Fibroblast of skin of right biceps (primary cell): ENCODE measurements at regions not wholly inside any gene's neighbourhood (a gene's known extent, or its start where the extent isn't known, plus 50 kb on each side); places are given as distances from the start of the nearest gene placed in this dataset.

Experiments used
- DNase-seq: peaks from one replicate; pipeline ENCODE4 v3.0.0-alpha.2; 2013

DNA sequence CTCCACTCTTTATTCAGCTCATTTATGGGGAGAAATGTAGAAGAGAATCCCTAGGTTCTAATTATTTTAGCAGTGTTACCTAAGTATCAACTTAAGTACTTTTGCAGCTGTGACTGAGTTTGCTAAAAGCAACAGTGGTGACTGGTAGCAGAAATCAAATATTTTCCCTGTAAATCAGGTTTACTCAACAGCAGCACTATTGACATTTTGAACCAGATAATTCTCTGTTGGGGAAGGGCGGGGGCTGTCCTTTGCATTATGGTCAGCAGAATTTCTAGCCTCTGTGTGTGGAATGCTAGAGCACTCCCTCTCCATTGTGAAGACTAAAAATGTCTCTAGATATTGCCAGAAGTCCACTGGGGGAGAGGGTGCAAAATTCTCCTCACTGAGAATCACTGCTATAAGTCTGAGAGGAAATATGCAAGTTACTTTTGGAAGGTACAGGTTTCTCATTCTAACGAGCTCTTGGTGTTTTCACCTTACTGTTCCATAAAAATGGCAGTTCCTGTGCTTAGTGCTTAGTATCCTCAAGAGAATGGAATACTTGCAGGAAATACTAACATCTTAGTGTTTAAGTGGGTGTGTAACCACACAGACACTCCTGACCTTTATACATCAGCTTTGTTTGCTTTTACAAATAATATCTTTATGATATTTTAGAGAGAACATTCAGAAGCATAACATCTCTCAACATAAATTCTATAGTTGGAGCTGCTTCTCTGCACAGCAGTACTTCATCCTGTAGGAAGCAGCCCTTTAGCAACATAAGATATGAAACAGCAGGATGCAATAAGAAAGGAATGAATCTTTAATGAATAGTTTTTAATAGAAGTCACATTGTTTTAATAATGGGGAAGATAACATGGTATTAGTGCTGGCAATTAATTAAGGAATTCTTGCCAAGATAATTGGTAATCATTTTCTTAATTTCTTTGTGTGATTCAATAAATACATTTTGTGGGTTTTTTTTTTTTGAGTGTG lies 246.5 kb upstream of the GOLIM4 start:
- DNase-seq: peak; percentile 3

DNA sequence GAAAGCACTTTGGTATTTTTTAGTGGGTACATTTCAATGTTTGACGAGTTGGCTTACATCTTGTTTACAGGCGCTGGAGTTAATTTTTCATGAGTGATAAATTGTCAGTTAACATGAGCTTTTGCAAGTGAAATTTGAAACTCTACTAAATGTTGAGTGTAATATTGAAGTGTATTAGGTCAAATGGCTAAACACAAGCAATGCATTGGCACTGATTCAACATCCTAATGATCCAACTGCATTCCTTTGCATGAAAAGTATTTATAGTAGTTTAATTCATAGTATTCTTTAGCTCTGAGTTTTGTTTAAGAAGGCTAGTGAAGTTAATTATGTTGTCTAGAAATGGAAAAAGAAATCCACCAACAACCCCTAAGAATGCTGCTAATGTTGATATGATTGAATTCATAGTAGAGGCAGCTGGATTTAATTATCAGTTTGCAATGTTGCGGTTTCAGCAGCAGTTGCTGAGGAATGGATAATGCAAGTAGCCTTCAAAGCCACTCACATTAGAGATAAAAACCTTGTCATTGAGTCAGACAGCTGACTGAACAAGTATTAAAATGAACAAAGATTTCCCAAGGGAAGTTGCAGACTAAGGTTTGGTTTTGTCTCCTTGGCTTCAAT lies 245.6 kb upstream of the GOLIM4 start:
- DNase-seq: peak; percentile 95

DNA sequence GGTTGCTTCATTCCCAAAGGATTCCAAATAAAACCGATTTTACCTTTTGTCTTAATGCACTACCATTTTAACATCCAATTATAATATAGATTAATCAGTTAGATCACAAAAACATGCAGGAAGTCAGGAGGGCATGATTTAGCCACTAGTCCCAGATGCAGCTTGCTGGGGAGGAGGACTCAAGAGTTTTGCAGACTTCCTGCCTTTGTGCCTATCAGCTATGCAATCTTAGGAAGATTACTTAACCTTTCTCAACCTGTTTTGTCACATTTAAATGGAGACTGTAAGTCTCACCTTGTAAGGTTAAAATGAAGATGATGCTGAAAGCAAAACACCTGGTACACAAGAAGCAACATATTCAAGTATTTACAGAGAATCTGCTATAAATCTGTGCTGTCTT lies 242.4 kb upstream of the GOLIM4 start:
- DNase-seq: no peak

DNA sequence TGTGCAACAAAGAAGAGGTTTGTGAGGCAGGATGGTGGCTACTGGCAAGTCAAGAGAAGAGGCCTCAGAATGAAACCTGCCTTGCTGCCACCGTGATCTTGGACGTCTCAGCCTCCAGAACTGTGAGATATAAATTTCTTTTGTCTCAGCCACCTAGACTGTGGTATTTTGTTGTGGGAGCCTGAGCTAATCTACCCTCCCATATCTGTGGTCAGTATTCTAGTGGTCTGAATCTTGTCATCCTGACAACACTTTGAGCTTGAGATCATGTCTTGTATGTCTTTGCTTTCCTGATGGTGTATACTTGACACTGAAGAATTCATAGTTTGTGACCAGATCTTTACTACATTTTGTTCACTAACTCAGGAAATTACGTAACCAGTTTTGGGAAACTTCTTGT lies 240.6 kb upstream of the GOLIM4 start:
- DNase-seq: no peak

DNA sequence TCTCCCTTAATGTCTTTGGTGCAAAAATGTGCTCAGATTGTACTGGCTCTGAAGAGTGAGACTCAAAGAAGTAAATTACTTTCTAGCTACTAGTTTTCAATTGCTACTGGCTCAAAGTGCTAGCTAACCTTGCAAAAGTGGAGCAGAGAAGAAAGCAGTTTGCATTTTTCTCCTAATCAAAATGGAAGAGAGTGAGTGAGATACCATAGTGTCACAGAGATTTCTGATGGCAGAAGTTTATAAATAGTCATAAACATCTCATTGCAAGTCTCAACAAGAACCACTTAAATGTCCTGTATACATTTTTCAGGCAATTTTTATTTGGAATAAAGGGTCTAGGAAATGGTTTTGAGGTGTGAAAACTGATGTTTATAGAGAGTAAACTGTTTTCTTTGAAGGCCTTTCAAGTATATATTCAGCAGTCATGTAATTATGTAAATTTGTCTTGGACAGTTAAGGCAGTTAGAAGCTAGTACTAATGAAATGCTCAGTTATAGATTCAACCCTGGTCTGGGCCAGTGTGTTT lies 237.7 kb upstream of the GOLIM4 start:
- DNase-seq: no peak

DNA sequence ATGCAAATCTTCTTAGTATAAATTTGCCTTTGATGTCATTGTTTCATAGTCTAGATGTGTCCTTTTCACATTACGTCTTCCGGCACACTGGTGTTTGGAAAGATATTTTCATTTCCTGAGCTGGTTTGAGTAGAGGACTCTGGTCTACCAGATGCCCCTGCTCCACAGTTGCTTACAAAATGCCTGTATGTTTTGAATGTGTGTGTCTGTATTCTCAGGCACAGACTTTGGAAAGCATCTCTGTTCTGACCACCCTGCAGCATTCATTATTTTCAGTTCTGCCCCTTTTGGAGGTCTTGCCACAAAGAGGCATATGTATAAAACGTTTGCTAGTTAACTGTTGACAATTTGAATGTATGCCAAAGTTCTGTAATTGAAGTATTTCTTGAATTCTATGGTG lies 236.0 kb upstream of the GOLIM4 start:
- DNase-seq: no peak

DNA sequence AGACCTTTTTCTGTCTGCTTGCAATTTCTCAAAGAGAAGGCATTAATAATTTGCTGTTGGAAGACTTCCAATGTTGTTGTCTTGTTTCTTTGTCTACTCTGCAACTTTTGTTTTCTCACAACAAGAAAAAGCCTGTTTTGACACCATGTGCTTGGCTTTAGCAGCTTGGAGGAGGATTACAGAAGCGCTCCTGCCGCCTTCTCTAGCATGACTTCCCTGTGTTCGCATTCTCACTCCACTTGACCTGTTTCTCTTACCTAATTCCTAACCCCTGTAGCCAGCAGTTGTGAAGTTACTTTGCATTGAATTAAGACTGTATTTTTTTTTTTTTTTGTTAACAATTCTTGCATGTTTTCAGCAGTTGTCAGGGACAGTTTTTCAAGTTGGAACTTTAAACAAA lies 235.3 kb upstream of the GOLIM4 start:
- no peak for DNase-seq

DNA sequence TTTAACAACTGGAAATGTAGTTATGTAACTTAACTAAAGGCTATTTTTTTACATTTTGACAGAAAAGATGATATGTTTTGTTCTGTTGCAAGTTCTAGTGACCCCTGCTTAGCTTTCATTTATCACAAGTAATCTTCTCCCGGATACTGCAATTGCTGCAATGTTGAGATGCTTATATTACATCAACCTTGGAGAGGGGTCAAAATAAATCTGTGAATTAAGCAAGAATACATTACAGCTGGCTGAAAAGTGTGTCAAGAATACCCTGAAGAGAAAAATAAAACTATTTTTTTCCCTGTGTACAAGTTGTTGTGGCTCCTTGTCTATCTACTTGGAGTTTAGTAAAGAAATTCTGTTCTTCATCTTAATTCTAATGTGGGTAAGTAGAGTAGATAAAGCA lies 232.1 kb upstream of the GOLIM4 start:
- DNase-seq: no peak

DNA sequence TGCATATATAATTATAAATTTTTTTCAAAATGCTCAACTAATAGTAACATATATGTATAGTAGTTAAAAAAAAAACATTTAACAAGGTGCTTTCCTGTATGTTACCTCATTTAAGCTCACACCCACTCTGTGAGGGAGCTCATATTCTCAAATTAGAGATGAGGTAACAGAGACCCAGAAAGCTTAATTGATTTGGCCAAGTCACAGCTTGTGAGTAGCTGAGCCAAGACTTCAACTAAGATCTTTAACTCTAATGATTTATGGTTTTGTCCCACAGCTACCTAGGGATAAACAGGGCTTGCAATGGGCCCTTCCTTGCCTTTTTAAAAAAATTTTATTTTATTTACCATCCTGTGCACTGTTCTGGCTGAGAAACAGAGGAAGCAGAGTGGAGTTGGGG lies 230.0 kb upstream of the GOLIM4 start:
- no peak for DNase-seq

DNA sequence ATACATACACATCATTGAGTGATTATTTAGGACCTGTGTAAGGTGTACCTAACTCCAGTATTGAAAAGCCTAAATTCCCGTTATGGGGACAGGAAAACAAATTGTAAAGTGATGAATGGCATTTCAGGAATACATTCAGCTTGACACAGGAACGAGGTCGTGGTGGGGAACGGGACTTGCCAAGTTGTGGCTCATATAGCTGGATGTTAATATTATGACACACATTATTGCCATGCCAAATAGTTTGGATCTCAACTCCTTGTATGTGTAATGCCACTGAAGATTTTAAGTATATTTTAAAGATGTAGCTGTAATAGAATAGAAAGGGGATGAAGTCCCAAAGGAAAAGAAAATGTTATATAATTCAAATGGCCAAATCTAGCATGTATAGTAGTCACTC lies 227.2 kb upstream of the GOLIM4 start:
- DNase-seq: peak; percentile 1

DNA sequence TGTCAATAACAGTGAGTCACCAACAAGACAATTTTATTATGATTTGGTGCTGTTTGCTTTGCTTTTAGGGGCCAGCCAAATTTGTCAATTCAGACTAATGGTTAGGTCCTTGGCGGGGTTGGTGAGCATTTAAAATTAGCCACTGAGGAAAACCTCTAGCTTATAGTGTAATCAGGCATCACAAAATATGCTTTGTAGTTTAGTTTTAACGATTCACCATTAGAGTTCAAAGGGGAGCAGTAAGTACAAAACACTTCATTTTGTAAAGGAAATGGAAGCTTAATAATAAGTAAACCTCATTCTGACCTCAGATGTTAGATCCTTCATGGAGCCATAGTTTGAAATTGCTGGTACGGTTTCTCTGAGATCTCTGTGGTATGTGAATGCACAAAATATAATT lies 218.4 kb upstream of the GOLIM4 start:
- DNase-seq: no peak

DNA sequence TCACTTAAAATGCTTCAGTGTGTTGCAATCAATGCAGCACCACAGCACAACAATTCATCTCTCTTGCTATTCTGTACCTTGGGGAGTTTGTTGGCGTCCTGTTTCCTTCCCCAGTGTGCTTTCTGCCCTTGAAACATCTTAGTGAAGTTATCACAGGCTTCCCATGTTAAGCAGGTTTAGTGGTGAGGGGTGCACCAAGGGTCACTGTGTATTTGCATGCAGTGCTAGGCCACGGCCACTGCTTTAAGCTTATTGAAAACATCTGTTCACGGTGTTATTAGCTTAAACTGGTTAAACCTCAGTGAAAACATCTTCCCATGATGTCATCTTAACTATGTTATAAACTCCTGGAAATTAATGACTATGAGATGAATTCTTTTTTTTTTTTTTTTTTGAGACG lies 217.3 kb upstream of the GOLIM4 start:
- DNase-seq: no peak

DNA sequence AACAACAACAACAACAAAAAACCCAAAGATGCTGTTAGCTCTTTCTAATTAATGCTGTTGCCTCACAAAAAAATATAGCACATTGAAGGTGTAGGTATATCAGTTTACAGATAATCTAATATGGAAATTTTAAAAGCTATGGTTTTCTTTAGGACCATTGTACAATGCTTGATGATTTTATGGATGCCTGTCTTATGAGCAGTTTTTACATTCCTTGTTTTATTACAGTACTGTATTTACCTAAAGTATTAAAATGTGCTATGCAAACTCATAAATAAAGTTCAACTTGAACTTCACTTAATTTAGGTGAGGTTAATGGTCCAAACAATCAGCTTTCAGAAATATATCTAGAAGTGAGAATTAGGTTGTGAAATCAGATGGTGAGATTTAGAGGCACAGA lies 212.2 kb upstream of the GOLIM4 start:
- no peak for DNase-seq

DNA sequence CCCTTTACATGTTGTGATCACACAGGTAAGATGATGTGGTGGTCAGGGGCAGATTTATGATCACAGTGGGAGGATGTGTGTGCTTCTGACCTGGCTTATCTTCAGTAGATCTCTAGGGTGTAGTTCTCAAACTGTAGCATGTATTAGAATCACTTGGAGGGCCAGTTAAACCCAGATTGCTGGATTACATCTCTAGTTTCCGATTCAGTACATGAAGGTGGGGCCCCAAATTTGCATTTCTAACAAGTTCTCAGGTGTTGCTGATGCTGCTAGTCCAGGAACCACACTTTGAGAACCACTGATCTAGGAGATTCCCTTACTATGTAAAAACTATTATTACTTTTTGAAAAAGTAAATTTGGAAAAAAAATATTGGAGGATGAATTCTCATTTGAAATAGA lies 199.3 kb upstream of the GOLIM4 start:
- DNase-seq: no peak

DNA sequence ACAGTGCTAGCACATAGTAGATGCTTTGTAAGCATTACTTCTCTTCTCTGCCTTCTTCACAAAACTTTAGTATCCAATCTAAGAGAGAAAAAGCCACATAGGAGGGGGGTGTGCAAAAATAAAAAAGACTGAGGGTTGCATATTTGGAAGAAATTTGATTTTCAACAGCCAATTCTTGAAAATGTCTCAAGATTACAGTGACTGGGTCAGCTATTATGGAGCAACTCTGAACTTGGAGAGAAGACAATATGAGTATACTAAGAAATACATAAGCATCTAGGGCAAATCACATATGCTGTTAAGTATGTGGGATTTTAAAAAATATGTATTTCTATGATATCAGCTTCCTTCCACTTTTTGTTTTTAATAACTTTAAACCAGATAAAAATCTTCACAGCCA lies 196.6 kb upstream of the GOLIM4 start:
- DNase-seq: no peak

DNA sequence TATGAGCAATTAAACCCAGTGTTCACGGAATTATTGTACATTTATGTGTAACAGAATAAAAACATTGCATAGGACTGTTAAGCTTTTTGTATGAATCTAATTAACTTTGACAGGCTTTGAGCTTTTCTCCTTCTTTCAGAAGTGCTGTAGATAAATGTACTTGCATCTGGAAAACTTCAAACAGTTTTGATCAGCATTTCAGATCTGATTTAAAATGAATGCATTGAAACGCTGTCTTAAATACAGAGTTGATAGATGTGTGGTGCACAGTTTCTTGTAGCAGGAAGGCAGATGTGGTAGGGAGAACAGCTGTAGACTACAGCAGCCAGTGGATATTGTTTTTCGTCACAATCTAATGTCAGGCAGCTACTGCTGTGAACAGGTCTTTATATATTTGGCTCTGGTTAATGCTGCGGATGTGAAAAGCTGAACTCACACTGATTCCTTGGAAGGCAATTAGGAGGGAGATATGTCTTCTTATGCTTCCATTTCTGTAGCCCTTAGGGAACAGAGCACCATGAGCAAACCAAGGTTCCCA lies 193.8 kb upstream of the GOLIM4 start:
- no peak for DNase-seq

DNA sequence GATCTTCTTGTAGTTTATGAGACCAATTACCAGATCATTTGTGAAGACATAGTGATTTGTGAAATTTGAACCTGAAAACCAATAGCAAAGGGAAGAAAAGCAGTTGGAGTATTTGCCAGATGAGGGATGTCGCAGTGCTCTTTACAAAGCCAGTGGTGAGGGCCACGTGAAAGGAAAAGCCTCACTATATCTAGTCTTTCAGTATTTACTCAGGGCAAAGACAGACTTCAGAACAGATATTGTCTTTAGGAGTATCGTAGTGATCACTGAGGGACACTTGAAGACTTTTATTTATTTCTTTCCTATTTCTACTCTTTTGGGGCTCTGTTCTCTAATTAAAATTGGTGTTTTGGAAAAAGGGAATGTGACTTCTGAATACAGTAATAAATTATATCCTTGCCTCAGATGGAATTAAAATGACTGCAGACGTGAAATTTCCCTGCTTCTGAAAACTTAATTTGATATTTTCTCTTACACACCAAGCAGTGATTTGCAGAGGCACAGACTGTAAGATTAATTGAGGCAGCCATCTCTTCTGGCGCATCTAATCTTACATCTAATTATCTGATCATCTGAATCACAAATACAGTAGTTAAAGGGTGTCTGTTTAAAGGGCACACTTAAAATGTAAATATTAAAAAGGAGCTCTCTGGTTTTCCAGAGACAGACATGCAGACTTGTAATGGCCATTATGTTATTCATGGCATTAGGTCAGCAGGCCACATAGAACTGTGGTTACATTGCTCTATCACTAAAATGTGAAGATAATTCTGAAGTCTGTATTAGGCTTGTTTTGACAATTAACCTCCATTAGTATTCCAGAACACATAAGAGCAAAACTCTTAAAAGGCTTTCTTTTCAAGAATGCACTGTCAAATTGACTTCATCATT lies 193.0 kb upstream of the GOLIM4 start:
- DNase-seq: no peak

DNA sequence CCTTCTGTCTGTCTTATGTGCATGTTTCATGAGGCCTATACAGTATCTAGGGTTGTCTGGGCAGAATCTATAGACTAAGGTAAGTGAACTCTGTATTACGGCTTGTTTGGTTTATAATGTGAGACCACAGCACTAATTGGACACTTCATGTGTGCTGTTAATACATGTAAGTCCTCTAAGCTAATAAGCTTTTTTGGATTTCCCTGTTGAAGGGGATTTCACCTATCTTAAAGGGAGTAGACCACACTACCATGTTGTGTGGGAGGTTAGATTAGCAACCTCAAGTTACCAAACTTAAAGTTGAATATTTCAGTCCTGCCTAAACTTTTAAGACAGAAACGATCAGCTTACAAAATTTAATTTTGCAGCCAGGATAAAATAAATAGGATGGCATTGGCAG lies 189.8 kb upstream of the GOLIM4 start:
- no peak for DNase-seq

DNA sequence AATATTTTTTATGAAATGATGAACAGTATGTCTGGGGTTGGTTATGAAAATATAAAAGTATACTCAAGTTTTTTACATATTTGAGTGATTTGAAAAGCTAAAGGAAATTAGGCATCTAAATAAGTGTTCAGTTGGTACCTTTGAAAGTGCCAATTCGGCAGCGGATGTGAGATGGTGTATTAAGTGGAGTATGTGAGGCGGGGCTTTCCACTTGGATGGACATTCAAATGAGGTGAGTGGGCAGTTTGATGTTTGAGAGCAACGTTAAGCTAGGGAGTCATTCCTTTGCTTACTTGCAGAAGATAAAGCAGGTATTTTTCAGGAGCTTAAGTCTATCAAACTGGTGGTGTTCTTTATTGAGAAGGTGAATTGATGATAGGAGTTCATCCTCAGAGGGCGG lies 189.0 kb upstream of the GOLIM4 start:
- no peak for DNase-seq

DNA sequence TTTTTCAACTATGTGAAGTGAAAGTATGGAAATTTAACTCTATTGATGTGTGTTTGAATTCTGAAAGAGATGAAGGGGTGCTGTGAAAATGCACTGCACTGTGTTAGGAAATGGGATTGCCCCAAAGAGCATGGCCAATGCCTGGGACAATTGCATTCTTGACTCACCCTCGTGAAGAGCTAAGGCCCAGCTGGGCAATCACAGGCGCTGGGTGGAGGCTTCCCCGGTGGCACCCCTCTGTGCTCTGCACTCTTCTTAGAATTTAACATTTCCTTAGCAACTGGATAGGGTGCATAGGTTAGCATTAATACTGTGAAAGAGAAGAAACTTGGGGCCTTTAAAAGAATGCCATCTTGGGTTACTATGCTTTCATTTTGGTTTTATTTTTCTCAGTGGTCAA lies 179.9 kb upstream of the GOLIM4 start:
- no peak for DNase-seq

DNA sequence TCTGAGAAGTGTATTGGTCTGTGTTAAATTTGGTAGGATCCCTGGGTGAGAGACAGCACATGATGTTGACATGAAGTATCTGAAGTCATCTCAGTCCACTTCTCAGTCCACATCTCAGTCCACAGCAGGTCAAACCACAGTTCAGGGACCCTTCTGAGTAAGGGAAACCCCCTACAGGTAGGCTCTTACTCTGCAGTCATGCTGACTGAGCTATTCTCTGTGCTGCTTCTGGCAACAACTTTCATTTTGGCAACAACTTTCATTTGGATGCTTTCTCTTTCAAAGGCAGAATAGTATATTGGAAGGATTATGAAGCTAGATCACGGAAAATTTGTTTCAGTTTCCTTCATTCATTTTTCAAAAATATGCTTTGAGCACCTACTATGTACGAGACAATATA lies 178.2 kb upstream of the GOLIM4 start:
- no peak for DNase-seq

DNA sequence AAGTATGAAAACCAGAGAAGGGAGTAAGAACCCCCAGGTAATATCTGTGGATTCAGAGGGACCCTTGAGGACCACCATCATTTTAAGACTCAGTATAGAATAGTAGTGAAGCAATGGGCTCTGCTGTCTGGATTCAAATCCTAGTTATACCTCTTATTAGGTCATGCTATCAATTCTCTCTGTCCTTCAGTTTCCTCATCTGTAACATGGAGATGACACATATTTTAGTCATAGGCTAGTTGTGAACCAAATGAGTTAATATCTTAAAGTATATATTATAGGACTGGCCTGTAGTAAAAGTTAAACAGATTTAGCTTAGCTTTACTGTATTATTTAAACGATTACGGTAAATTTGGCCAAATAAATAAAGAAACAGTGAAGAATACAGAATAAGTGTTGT lies 177.3 kb upstream of the GOLIM4 start:
- DNase-seq: no peak
